Thymus (tissue), 11 donors: ENCODE measurements at regions not wholly inside any gene's neighbourhood (a gene's known extent, or its start where the extent isn't known, plus 50 kb on each side); places are given as distances from the start of the nearest gene placed in this dataset.
"Not testable (repeated sequence)": the region's sequence is repeated elsewhere in the genome, so short reads cannot be mapped to it uniquely, and the experiment has no call there.

ENCODE experiments used
- DNase-seq, 9 donors: peaks; one replicate each; pipeline ENCODE4 v3.0.0-alpha.2; 2013; ENCODE audit warnings: low spot score in 9 of 9, low read depth in 6 of 9, missing footprints in 1 of 9
- H3K27ac ChIP-seq, 2 donors: one replicate each; pipeline ENCODE4 v1.5.1; 2013; ENCODE audit warnings: control low read depth in 1 of 2, low read depth in 1 of 2, low read length in 1 of 2, mild to moderate bottlenecking in 1 of 2, moderate library complexity in 1 of 2
- H3K27me3 ChIP-seq, 2 donors: one replicate each; pipeline ENCODE4 v1.5.1; 2013; ENCODE audit warnings: low read length in 1 of 2; ENCODE audit not compliant: control insufficient read depth in 2 of 2, insufficient read depth in 1 of 2
- H3K36me3 ChIP-seq, 2 donors: one replicate each; pipeline ENCODE4 v1.5.1; 2013; ENCODE audit warnings: low read length in 1 of 2, mild to moderate bottlenecking in 1 of 2, moderate library complexity in 1 of 2; ENCODE audit not compliant: control insufficient read depth in 2 of 2, insufficient read depth in 2 of 2
- H3K4me1 ChIP-seq, 2 donors: one replicate each; pipeline ENCODE4 v1.5.1; 2013; ENCODE audit warnings: low read length in 2 of 2; ENCODE audit not compliant: control insufficient read depth in 2 of 2, insufficient read depth in 2 of 2
- H3K4me3 ChIP-seq, 2 donors: one replicate each; pipeline ENCODE4 v1.5.1; 2013; ENCODE audit warnings: low read length in 2 of 2, control low read depth in 1 of 2, mild to moderate bottlenecking in 1 of 2
- H3K9me3 ChIP-seq, 2 donors: one replicate each; pipeline ENCODE4 v1.5.1; 2013; ENCODE audit warnings: low read length in 1 of 2, mild to moderate bottlenecking in 1 of 2; ENCODE audit not compliant: control insufficient read depth in 2 of 2, insufficient read depth in 1 of 2
- WGBS: extraction: QIAGEN DNeasy Blood & Tissue Kit; methylation state at CpG from one replicate; pipeline ENCODE4 v1.1.7; 2013; 5-methylcytosine and 5-hydroxymethylcytosine counted together
- donor health status: healthy.

DNA sequence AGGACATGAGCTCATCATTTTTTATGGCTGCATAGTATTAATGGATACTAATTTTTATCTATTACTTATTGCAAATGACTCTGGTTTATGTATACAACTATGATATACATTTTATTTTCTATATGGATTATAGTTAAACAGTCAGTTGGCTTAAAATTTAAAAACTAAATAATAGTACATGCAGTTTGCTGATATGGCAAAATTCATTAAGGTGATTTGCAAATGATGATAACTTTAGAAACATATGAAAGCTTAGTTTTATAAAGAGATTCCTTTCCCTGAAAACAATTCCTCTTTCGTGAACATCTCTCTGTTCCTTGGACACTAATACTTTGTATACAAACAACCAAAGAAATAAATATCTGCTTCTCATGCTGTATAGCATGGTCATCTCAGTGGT lies 165.5 kb upstream of the SEMA3E start:
- Histone ChIP-seq H3K27ac (no peak overlapping the region), H3K9me3 (no peaks in the 10 kb centered on the region), H3K36me3 (no peaks in the 10 kb centered on the region), H3K27me3 (no peaks in the 10 kb centered on the region), H3K4me1 (no peaks in the 10 kb centered on the region), H3K4me3 (no peak overlapping the region)
- DNase-seq: no peak
- 89% methylated on average over 1 of the region's 1 CpG for WGBS

DNA sequence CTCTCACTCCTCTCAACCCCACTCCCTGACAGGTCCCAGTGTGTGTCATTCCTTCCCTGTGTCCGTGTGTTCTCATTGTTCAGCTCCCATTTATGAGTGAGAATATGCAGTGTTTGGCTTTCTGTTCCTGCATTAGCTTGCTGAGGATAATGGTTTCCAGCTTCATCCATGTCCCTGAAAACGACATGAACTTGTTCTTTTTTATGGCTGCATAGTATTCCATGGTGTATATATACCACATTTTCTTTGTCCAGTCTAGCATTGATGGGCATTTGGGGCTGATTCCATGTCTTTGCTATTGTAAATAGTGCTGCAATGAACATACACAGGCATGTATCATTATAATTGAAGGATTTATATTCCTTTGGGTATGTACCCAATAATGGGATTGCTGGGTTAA lies 163.6 kb upstream of the SEMA3E start:
- not testable (repeated sequence) for H3K9me3 ChIP-seq, H3K27me3 ChIP-seq, H3K36me3 ChIP-seq, DNase-seq, H3K27ac ChIP-seq, H3K4me1 ChIP-seq, H3K4me3 ChIP-seq
- 85% methylated on average over 2 of the region's 2 CpGs for WGBS

DNA sequence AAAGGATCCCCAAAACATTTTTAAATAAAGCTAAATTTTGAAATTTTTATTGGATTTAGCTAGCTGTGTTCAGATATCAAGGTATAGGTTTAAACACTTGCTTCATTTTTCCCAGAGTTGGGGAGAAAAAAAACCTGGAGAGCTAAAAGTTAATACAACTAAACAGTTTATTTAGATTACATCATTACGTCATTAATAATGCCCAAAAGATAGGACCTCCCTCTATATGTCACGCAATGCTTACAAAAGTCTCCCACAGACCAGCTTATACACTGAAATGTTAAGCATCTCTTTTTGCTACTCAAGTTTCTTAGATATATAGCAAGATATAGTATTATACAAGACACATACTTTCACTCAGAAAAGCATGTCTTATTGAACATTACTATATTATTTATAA lies 160.0 kb upstream of the SEMA3E start:
- Histone ChIP-seq H3K9me3 (no peaks in the 10 kb centered on the region), H3K27me3 (no peaks in the 10 kb centered on the region), H3K36me3 (no peaks in the 10 kb centered on the region), H3K4me3 (no peak overlapping the region), H3K4me1 (no peaks in the 10 kb centered on the region), H3K27ac (no peak overlapping the region)
- WGBS: 93% methylated on average over 2 of the region's 2 CpGs
- no peak for DNase-seq

DNA sequence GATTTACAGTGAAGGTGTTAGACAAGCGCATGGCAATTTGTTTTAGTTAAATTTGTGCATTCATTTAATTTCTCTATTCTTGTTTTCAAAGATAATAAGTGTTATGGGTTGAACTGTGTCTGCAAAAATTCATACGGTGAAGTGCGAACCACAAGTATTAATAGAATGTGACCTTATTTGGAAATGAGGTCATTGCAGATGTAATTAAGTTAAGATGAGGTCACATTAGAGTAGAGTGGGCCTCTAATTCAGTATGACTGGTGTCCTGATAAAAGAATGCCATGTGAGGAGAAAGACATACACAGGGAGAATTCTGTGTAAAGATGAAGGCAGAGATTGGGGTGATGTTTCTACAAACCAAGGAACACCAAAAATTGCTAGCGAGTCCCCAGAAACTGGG lies 158.8 kb upstream of the SEMA3E start:
- Histone ChIP-seq H3K27me3 (no peaks in the 10 kb centered on the region), H3K4me1 (no peaks in the 10 kb centered on the region), H3K27ac (no peak overlapping the region), H3K9me3 (no peaks in the 10 kb centered on the region), H3K36me3 (no peaks in the 10 kb centered on the region), H3K4me3 (no peak overlapping the region)
- WGBS: 72% methylated on average over 4 of the region's 4 CpGs
- no peak for DNase-seq

DNA sequence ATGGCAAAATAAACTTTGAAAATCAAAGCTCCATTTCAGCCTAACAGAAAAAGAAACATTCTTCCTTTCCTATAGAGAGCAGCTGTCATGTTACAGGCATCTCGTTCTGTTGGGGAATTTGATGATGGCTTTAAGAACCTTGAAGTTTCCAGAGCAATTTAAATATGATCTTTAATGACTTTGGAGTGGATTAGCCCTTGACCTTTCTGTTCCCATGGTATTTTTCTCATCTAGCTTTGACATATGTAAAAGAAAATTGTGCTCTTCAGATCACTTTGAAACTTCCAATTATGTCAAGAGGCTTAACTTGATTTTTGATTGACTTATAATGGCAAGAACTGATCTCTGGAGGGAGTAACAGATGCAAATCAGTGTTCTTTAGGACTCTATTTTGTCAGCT lies 157.6 kb upstream of the SEMA3E start:
- Histone ChIP-seq H3K27ac (no peak overlapping the region), H3K9me3 (no peaks in the 10 kb centered on the region), H3K36me3 (no peaks in the 10 kb centered on the region), H3K27me3 (no peaks in the 10 kb centered on the region), H3K4me3 (no peak overlapping the region), H3K4me1 (no peaks in the 10 kb centered on the region)
- DNase-seq: no peak
- 52% methylated on average over 1 of the region's 1 CpG for WGBS

DNA sequence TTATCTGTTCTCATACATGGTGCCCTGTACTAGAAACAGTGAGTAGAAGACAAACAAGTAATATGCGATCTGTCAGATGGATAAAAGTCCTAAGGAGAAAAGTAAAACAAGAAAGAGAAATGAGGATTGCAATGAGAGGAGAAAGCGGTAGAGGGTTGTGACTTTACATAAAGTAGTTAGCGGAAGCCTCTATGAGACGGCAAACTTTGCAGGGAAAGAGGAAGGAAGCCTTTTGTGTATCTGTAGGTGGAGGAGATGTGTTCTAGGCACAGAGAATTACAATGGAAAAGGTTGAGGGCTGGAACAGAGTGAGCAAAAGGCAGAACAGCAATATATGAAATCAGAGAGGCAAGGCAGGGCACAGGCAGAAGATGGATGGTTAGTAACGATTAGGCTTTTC lies 150.4 kb upstream of the SEMA3E start:
- Histone ChIP-seq H3K27me3 (no peaks in the 10 kb centered on the region), H3K36me3 (no peaks in the 10 kb centered on the region), H3K27ac (no peak overlapping the region), H3K9me3 (no peaks in the 10 kb centered on the region), H3K4me3 (no peak overlapping the region), H3K4me1 (no peaks in the 10 kb centered on the region)
- DNase-seq: no peak
- 86% methylated on average over 5 of the region's 5 CpGs for WGBS

DNA sequence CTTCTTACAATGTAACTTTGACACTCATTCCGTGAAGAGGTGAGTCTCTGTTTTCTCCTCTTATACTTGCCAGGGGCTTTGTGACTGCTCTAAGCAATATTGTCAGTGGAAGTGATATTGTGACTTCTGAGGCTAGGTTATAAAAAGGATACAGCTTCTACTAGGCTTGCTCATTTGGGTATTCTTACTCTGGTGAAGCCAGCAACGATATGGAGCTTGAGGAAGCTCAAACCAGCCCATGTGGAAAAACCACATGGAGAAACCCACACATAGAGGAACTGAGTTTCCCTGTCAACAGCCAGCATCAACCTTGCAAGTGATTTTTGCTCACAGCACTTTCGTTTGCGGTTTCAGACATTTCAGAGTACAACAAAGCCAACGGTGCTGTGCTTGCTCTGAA lies 149.6 kb upstream of the SEMA3E start:
- 88% methylated on average over 5 of the region's 5 CpGs for WGBS
- H3K27ac ChIP-seq: no peak overlapping the region
- DNase-seq: no peak
- H3K4me3 ChIP-seq: no peak overlapping the region
- no peaks in the 10 kb centered on the region for H3K36me3 ChIP-seq
- no peaks in the 10 kb centered on the region for H3K27me3 ChIP-seq
- H3K9me3 ChIP-seq: no peaks in the 10 kb centered on the region
- H3K4me1 ChIP-seq: no peaks in the 10 kb centered on the region

DNA sequence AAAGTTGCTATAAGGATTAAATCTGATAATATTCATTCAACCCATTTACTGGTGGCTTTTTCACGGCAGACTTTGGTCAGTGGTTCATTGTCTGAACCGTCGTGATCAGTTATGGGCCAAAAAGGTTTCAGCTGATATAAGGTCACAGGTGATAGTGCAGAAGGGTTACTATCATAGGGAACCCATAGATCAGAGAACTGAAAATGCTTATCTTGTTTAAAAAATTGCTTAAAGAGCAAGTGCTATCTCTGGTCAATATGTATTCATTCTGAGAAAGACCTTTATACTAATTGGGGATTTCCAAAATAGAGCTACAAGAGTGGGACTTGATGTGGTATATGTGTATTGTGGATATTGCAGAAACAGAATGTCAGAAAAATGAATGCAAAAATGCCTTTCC lies 147.8 kb upstream of the SEMA3E start:
- Histone ChIP-seq H3K27ac (no peak overlapping the region), H3K4me3 (no peak overlapping the region), H3K27me3 (no peaks in the 10 kb centered on the region), H3K36me3 (no peaks in the 10 kb centered on the region), H3K4me1 (no peaks in the 10 kb centered on the region), H3K9me3 (no peaks in the 10 kb centered on the region)
- WGBS: 94% methylated on average over 3 of the region's 3 CpGs
- DNase-seq: no peak

DNA sequence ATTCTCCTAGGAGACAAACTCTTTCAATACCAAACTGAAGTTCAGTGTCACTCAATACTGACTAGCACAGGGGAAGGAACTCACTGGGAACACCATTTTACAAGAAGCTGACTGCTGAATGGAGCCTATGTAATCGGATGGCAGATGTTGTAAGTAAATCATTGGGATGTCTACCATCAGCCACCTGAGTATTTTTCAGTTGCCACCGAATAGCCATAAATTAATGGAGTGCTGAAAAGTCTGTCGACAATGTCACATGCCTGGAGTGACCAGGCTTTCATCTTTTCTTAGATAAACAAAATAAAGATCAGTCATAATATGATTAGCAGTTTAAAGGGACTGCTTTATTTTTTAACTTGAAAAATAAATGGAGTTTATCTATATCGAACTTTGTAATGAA lies 145.9 kb upstream of the SEMA3E start:
- WGBS: 84% methylated on average over 4 of the region's 4 CpGs
- Histone ChIP-seq H3K9me3 (no peaks in the 10 kb centered on the region), H3K27ac (no peak overlapping the region), H3K4me1 (no peaks in the 10 kb centered on the region), H3K27me3 (no peaks in the 10 kb centered on the region), H3K4me3 (no peak overlapping the region), H3K36me3 (no peaks in the 10 kb centered on the region)
- no peak for DNase-seq

DNA sequence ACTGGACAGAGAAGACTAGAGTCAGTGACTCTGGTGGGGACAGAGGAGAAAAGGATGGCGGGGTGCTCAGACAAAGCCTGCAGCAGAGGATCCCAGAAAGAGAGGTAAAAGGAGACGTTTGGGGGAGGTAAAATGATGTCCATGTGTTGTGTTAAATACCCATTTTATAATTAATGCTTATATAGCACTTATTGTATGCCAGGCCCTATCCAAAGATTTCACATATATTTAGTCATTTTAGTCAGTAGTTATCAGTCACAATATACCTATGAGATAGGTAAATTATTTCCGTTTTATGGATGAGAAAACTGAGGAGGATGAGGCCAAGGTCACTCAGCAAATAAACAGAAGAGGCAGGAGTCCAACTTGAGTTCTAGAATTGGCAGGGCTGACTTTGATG lies 144.6 kb upstream of the SEMA3E start:
- H3K27ac ChIP-seq: no peak overlapping the region
- no peaks in the 10 kb centered on the region for H3K4me1 ChIP-seq
- 91% methylated on average over 3 of the region's 3 CpGs for WGBS
- DNase-seq: no peak
- H3K4me3 ChIP-seq: no peak overlapping the region
- H3K27me3 ChIP-seq: no peaks in the 10 kb centered on the region
- H3K36me3 ChIP-seq: no peaks in the 10 kb centered on the region
- H3K9me3 ChIP-seq: no peaks in the 10 kb centered on the region
